Caco-2 (cell line): ENCODE measurements at regions not wholly inside any gene's neighbourhood (a gene's known extent, or its start where the extent isn't known, plus 50 kb on each side); places are given as distances from the start of the nearest gene placed in this dataset.

Experiments used
- BruUV-seq: library from RNA; stranded (reverse); fragments of 400-500 nt; replicated peaks from 2 replicates; lab custom pipeline; 2021; lab: Mats Ljungman, UMichigan
- CTCF ChIA-PET: fragments of 300-600 bp; sonication (Branson Sonifier 250); formaldehyde crosslinking; loops from one replicate; lab custom pipeline; 2022; ENCODE audit warnings: antibody characterized with exemption; lab: Charles Lee
- POLR2A ChIA-PET: fragments of 300-600 bp; sonication (Branson Sonifier 250); formaldehyde crosslinking; loops from one replicate; lab custom pipeline; 2022; ENCODE audit warnings: antibody characterized with exemption; lab: Charles Lee
- DNase-seq, 2 experiments: peaks; one replicate each; pipeline versions ENCODE4 v3.0.0 to v3.0.0-alpha.2; 2020 to 2022
- H3K27me3 ChIP-seq: replicated peaks from 2 replicates; pipeline ENCODE4 v1.6.0; 2011; ENCODE audit warnings: low read length; ENCODE audit not compliant: control insufficient read depth, insufficient read depth
- H3K36me3 ChIP-seq: 2 replicates; pipeline ENCODE4 v1.5.1; 2011; ENCODE audit warnings: low read length; ENCODE audit not compliant: control insufficient read depth, insufficient read depth
- H3K4me1 ChIP-seq: fragments of 250-450 bp; sonication (Bioruptor Pico); 2 replicates; pipeline ENCODE4 v1.5.1; 2020; ENCODE audit warnings: mild to moderate bottlenecking
- H3K4me3 ChIP-seq: 2 replicates; pipeline ENCODE4 v1.5.1; 2011; ENCODE audit warnings: low read depth, mild to moderate bottlenecking, control low read depth, low read length
- H3K9me3 ChIP-seq: fragments of 250-450 bp; sonication (Bioruptor Pico); 2 replicates; pipeline ENCODE4 v1.5.1; 2020; ENCODE audit warnings: mild to moderate bottlenecking, moderate library complexity
- H3K27ac Mint-ChIP-seq: one replicate; pipeline ENCODE4 v1.8.0; 2022; ENCODE audit warnings: mixed read lengths; ENCODE audit not compliant: unreplicated experiment
- H3K27me3 Mint-ChIP-seq: one replicate; pipeline ENCODE4 v1.8.0; 2022; ENCODE audit warnings: mixed read lengths; ENCODE audit not compliant: insufficient read depth, unreplicated experiment
- H3K36me3 Mint-ChIP-seq: one replicate; pipeline ENCODE4 v1.8.0; 2022; ENCODE audit warnings: mild to moderate bottlenecking, mixed read lengths; ENCODE audit not compliant: insufficient read depth, unreplicated experiment
- H3K4me1 Mint-ChIP-seq: one replicate; pipeline ENCODE4 v1.8.0; 2022; ENCODE audit warnings: low read depth, mixed read lengths; ENCODE audit not compliant: unreplicated experiment
- H3K4me3 Mint-ChIP-seq: one replicate; pipeline ENCODE4 v1.8.0; 2022; ENCODE audit warnings: mild to moderate bottlenecking, moderate library complexity, mixed read lengths; ENCODE audit not compliant: unreplicated experiment
- H3K9me3 Mint-ChIP-seq: one replicate; pipeline ENCODE4 v1.8.0; 2022; ENCODE audit warnings: mixed read lengths; ENCODE audit not compliant: unreplicated experiment
- intact Hi-C: fragments of 100-400 bp; cut with micrococcal nuclease; formaldehyde crosslinking; loops from one replicate; pipeline ENCODE4 v1.10.0; 2022; ENCODE audit not compliant: unreplicated experiment
- TF ChIP-seq, protein P1 (sequence below), 2 experiments: fragments of 200-600 bp in 1 of 2; IDR thresholded peaks; 1 replicate in 1 of 2; 2 replicates in 1 of 2; pipeline versions ENCODE4 v1.5.1 to v1.8.0; 2011 to 2022; ENCODE audit warnings: antibody characterized with exemption in 1 of 2, control low read depth in 1 of 2, inconsistent platforms in 1 of 2, low read depth in 1 of 2, low read length in 1 of 2, mild to moderate bottlenecking in 1 of 2, moderate library complexity in 1 of 2; ENCODE audit not compliant: insufficient read depth in 1 of 2, severe bottlenecking in 1 of 2, unreplicated experiment in 1 of 2

- Mint-ChIP-seq H3K36me3 (no peaks in the 10 kb centered on the region), H3K9me3 (no peaks in the 10 kb centered on the region), H3K27ac (no peak overlapping the region), H3K27me3 (no peaks in the 10 kb centered on the region), H3K4me3 (no peak overlapping the region), H3K4me1 (no peaks in the 10 kb centered on the region)
- TF ChIP-seq, protein P1, sequence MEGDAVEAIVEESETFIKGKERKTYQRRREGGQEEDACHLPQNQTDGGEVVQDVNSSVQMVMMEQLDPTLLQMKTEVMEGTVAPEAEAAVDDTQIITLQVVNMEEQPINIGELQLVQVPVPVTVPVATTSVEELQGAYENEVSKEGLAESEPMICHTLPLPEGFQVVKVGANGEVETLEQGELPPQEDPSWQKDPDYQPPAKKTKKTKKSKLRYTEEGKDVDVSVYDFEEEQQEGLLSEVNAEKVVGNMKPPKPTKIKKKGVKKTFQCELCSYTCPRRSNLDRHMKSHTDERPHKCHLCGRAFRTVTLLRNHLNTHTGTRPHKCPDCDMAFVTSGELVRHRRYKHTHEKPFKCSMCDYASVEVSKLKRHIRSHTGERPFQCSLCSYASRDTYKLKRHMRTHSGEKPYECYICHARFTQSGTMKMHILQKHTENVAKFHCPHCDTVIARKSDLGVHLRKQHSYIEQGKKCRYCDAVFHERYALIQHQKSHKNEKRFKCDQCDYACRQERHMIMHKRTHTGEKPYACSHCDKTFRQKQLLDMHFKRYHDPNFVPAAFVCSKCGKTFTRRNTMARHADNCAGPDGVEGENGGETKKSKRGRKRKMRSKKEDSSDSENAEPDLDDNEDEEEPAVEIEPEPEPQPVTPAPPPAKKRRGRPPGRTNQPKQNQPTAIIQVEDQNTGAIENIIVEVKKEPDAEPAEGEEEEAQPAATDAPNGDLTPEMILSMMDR (IDR thresholded peaks at IDR 0.05; ENCODE audit: insufficient read depth in 1 of 2, low read depth in 1 of 2, low read length in 1 of 2, severe bottlenecking in 1 of 2, unreplicated experiment in 1 of 2): no peak
- no peaks in the 10 kb centered on the region for H3K27me3 ChIP-seq
- H3K4me1 ChIP-seq: no peaks in the 10 kb centered on the region
- no TSS peak for BruUV-seq
- ChIA-PET POLR2A (no interaction called here), CTCF (no interaction called here)
- intact Hi-C loops: no loop called here
- H3K9me3 ChIP-seq: no peaks in the 10 kb centered on the region
- H3K4me3 ChIP-seq: no peak overlapping the region
- no peaks in the 10 kb centered on the region for H3K36me3 ChIP-seq
- DNase-seq: no peak
These were observed 922.8 kb upstream of the EEF2KMT start for GRCh38 chr16:6020162-6020985.

- no peak overlapping the region for H3K4me3 ChIP-seq
- Mint-ChIP-seq H3K27me3 (no peaks in the 10 kb centered on the region), H3K36me3 (no peaks in the 10 kb centered on the region), H3K27ac (no peak overlapping the region), H3K9me3 (no peaks in the 10 kb centered on the region), H3K4me1 (no peaks in the 10 kb centered on the region), H3K4me3 (no peak overlapping the region)
- no peaks in the 10 kb centered on the region for H3K27me3 ChIP-seq
- ChIA-PET POLR2A (no interaction called here), CTCF (no interaction called here)
- H3K9me3 ChIP-seq: no peaks in the 10 kb centered on the region
- BruUV-seq: no TSS peak
- no peak for DNase-seq
- intact Hi-C loops: no loop called here
- no peaks in the 10 kb centered on the region for H3K4me1 ChIP-seq
- TF ChIP-seq, protein P1 (IDR thresholded peaks at IDR 0.05; ENCODE audit: insufficient read depth in 1 of 2, low read depth in 1 of 2, low read length in 1 of 2, severe bottlenecking in 1 of 2, unreplicated experiment in 1 of 2): no peak
- no peaks in the 10 kb centered on the region for H3K36me3 ChIP-seq
These were observed 921.9 kb upstream of the EEF2KMT start for GRCh38 chr16:6019490-6019991.

DNA sequence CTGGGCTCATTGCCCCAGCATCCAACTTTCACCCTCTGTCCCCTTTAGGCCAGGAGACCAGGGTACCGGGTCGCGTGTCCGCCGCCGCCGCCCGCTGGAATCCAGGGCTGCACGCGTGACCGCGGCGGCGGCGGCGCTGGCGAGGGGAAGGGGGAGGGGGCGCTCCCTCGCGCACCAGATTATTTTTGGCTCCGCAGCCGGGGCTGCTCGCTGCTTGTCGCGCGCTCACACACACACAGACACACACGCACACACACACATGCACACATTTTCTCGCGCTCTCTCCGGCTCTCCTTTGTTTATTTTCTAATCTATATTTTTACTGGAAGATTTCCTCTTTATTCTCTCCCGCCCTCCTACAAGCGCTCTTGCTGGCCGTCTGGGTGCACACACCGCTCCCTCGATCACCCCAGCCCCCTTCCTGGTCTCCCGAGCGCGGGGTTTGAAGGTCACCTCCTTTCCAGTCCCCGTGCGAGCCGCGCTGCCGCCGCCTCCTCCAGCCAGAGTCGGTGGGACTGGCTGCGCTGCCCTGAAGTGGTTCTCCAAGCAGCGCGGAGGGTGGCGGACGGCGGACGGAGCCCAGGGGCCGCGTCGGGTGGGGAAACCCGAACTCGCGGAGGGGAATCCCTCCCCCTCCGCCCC, 921.4 kb upstream of the EEF2KMT start:
- Histone ChIP-seq H3K27me3 (no peaks in the 10 kb centered on the region), H3K4me3 (no peak overlapping the region), H3K9me3 (no peaks in the 10 kb centered on the region), H3K4me1 (no peaks in the 10 kb centered on the region), H3K36me3 (no peaks in the 10 kb centered on the region)
- Mint-ChIP-seq H3K4me1 (no peaks in the 10 kb centered on the region), H3K36me3 (no peaks in the 10 kb centered on the region), H3K27me3 (no peaks in the 10 kb centered on the region), H3K27ac (no peak overlapping the region), H3K9me3 (no peaks in the 10 kb centered on the region), H3K4me3 (no peak overlapping the region)
- intact Hi-C loops: no loop called here
- ChIA-PET CTCF (no interaction called here), POLR2A (no interaction called here)
- TF ChIP-seq, protein P1 (IDR thresholded peaks at IDR 0.05; ENCODE audit: insufficient read depth in 1 of 2, low read depth in 1 of 2, low read length in 1 of 2, severe bottlenecking in 1 of 2, unreplicated experiment in 1 of 2): no peak
- DNase-seq: no peak
- no TSS peak for BruUV-seq
